Right atrium auricular region (tissue), 2 donors: ENCODE measurements at regions not wholly inside any gene's neighbourhood (a gene's known extent, or its start where the extent isn't known, plus 50 kb on each side); places are given as distances from the start of the nearest gene placed in this dataset.

Experiments
- DNase-seq: peaks from one replicate; pipeline ENCODE4 v3.0.0-alpha.2; 2019; ENCODE audit warnings: low spot score
- H3K27ac ChIP-seq, 2 donors: fragments of 200-600 bp; sonication (generic); 1 replicate in 1 of 2; 2 replicates in 1 of 2; pipeline ENCODE4 v1.5.1; 2016 to 2019
- H3K27me3 ChIP-seq, 2 donors: fragments of 200-600 bp; sonication (generic); one replicate each; pipeline versions ENCODE4 v1.5.1 to v1.6.0; 2017 to 2019
- H3K36me3 ChIP-seq: fragments of 200-600 bp; sonication (generic); one replicate; pipeline ENCODE4 v1.5.1; 2016
- H3K4me1 ChIP-seq, 2 donors: fragments of 200-600 bp; sonication (generic); one replicate each; pipeline versions ENCODE4 v1.5.1 to v1.6.0; 2017 to 2019
- H3K4me3 ChIP-seq, 2 donors: fragments of 200-600 bp; sonication (generic); 1 replicate in 1 of 2; 2 replicates in 1 of 2; pipeline ENCODE4 v1.5.1; 2017 to 2019; ENCODE audit warnings: mild to moderate bottlenecking in 1 of 2, moderate library complexity in 1 of 2
- H3K9me3 ChIP-seq, 2 donors: fragments of 200-600 bp; sonication (generic); one replicate each; pipeline ENCODE4 v1.5.1; 2019
- TF ChIP-seq, protein P1 (sequence below), 2 donors: fragments of 200-600 bp; sonication (generic); IDR thresholded peaks; one replicate each; pipeline ENCODE4 v1.5.1; 2019; ENCODE audit warnings: antibody characterized with exemption in 2 of 2

GRCh38 chr6:103264020-103264419 lies 1595.7 kb downstream of the HACE1 start:
- no peak for DNase-seq
- TF ChIP-seq, protein P1, sequence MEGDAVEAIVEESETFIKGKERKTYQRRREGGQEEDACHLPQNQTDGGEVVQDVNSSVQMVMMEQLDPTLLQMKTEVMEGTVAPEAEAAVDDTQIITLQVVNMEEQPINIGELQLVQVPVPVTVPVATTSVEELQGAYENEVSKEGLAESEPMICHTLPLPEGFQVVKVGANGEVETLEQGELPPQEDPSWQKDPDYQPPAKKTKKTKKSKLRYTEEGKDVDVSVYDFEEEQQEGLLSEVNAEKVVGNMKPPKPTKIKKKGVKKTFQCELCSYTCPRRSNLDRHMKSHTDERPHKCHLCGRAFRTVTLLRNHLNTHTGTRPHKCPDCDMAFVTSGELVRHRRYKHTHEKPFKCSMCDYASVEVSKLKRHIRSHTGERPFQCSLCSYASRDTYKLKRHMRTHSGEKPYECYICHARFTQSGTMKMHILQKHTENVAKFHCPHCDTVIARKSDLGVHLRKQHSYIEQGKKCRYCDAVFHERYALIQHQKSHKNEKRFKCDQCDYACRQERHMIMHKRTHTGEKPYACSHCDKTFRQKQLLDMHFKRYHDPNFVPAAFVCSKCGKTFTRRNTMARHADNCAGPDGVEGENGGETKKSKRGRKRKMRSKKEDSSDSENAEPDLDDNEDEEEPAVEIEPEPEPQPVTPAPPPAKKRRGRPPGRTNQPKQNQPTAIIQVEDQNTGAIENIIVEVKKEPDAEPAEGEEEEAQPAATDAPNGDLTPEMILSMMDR (IDR thresholded peaks at IDR 0.05), result no peak

GRCh38 chr6:103255132-103255531 lies 1604.6 kb downstream of the HACE1 start:
- TF ChIP-seq, protein P1 (IDR thresholded peaks at IDR 0.05), result no peak
- no peak for DNase-seq
- no peak overlapping the region for H3K4me3 ChIP-seq
- H3K9me3 ChIP-seq, result no peaks in the 10 kb centered on the region
- no peaks in the 10 kb centered on the region for H3K36me3 ChIP-seq
- no peaks in the 10 kb centered on the region for H3K4me1 ChIP-seq
- H3K27ac ChIP-seq, result no peak overlapping the region
- H3K27me3 ChIP-seq, result no peaks in the 10 kb centered on the region

More at GRCh38 chr6:103264020-103264419, 1595.7 kb downstream of the HACE1 start:
- H3K36me3 ChIP-seq, result no peaks in the 10 kb centered on the region
- H3K4me3 ChIP-seq, result no peak overlapping the region
- no peak overlapping the region for H3K27ac ChIP-seq
- no peaks in the 10 kb centered on the region for H3K9me3 ChIP-seq
- H3K27me3 ChIP-seq, result no peaks in the 10 kb centered on the region
- no peaks in the 10 kb centered on the region for H3K4me1 ChIP-seq

DNA sequence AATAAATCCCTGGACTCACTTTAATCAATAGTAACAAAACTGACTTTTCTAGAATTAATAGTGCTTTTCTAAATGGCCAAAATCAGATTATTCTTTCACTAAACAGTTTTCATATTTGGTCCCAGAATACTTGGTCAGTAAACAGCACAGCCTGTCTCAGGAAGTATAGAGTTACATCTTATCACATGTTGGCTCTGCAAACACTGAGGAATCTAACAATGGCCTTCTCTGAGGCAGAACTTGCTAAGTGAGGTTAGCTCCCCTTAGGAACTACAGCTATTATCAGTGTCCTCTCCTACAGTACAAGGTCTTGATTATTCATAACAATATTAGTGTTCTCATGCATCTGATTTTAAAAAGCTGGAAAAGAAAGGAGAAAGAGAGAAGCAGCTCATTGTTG lies 1622.8 kb downstream of the HACE1 start:
- Histone ChIP-seq H3K4me1 (no peaks in the 10 kb centered on the region), H3K36me3 (no peaks in the 10 kb centered on the region), H3K4me3 (no peak overlapping the region), H3K27me3 (no peaks in the 10 kb centered on the region), H3K27ac (no peak overlapping the region), H3K9me3 (peaks cover 0 to 4% of the 10 kb centered on the region in 2 donors)
- no peak for DNase-seq
- TF ChIP-seq, protein P1 (IDR thresholded peaks at IDR 0.05), result no peak

GRCh38 chr6:103231181-103231580 lies 1628.5 kb downstream of the HACE1 start:
- H3K36me3 ChIP-seq, result no peaks in the 10 kb centered on the region
- H3K4me1 ChIP-seq, result no peaks in the 10 kb centered on the region

DNA sequence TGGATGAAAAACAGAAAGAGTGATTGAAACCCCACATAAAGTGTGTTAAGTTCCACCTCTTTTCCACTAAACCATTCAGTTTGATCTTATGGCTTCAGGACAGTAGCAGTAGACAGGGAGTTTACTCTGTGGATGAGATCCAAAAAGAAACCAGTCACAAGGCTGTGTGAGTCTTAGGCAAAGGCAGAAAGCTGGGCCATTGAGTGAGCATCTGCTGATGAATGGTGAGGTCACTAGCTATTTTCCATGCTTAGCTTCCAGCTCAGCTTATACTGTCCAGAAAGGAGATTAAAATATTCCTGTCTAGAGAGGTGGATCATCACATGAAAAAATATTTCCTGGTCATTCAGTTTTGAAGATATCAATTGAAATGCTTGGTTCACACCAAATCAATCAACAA lies 1643.9 kb downstream of the HACE1 start:
- Histone ChIP-seq H3K27ac (no peak overlapping the region), H3K27me3 (no peaks in the 10 kb centered on the region), H3K9me3 (no peaks in the 10 kb centered on the region), H3K4me3 (no peak overlapping the region), H3K36me3 (no peaks in the 10 kb centered on the region), H3K4me1 (no peaks in the 10 kb centered on the region)
- DNase-seq, result no peak
- TF ChIP-seq, protein P1 (IDR thresholded peaks at IDR 0.05), result no peak

More at GRCh38 chr6:103231181-103231580, 1628.5 kb downstream of the HACE1 start:
- no peak overlapping the region for H3K4me3 ChIP-seq
- no peak overlapping the region for H3K27ac ChIP-seq
- TF ChIP-seq, protein P1 (IDR thresholded peaks at IDR 0.05), result no peak
- H3K27me3 ChIP-seq, result no peaks in the 10 kb centered on the region
- H3K9me3 ChIP-seq, result peaks cover 0 to 8% of the 10 kb centered on the region in 2 donors
- DNase-seq, result no peak

DNA sequence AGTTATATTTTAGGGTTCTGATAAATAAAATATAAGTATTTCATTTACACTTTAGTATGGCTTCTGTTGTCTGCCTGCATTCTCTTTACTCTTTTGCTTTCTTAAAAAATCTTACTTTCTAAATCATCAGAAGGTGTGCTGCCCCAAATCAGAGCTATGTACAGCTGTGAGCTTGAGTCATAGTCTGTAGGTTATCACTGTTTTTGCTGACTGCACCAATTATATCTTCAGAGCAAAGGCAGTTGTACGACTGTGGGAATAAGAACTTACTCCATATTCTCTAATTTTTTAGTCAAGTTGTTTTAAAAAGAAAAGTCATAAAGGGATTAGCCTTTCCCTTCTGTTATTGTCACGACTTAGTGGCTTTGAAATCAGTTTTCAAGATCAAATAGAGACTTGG lies 1649.0 kb downstream of the HACE1 start:
- Histone ChIP-seq H3K4me3 (no peak overlapping the region), H3K27ac (no peak overlapping the region), H3K36me3 (no peaks in the 10 kb centered on the region), H3K9me3 (no peaks in the 10 kb centered on the region), H3K27me3 (no peaks in the 10 kb centered on the region), H3K4me1 (no peaks in the 10 kb centered on the region)
- TF ChIP-seq, protein P1 (IDR thresholded peaks at IDR 0.05), result no peak
- DNase-seq, result no peak
